ENCODE measurements at regions not wholly inside any gene's neighbourhood (a gene's known extent, or its start where the extent isn't known, plus 50 kb on each side); places are given as distances from the start of the nearest gene placed in this dataset.

- 94 to 95% methylated on average over 16 of the region's 16 CpGs for WGBS, 2 experiments
- Histone ChIP-seq H3K4me1 (ENCODE audit: control insufficient read depth, insufficient read depth, low read length) (no peaks in the 10 kb centered on the region), H3K9me3 (ENCODE audit: control insufficient read depth, low read length) (no peaks in the 10 kb centered on the region), H3K36me3 (ENCODE audit: control insufficient read depth, insufficient read depth, low read length) (no peaks in the 10 kb centered on the region), H3K27ac (ENCODE audit: insufficient read depth, low read depth, low read length, poor library complexity, severe bottlenecking) (no peak overlapping the region), H3K4me3 (ENCODE audit: insufficient read depth, low read depth, low read length) (no peak overlapping the region), H3K27me3 (ENCODE audit: control insufficient read depth, insufficient read depth, low read length, poor library complexity, severe bottlenecking) (no peaks in the 10 kb centered on the region)
Observed at GRCh38 chr4:3343358-3343757, 50.5 kb downstream of the RGS12 start.

DNA sequence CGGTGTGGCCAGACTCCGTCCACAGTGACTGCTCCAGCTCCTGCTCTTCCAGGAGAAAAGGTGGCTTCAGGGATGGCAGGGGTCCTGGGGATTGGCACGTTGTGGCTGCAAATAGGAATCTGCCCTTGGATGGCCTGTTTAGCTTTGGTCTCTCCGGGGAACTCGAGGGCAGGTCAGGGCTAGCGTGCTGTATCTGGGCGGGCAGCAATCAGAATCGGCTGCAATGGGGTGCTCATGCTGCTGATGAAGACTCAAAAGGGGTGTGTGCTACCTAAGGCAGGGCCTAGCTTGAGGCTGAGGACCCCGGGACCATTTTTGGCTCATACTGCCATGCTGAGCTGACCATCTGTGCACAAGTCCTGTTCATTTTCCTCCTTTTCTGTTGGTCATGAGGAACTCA, 51.3 kb downstream of the RGS12 start:
- no peak overlapping the region for H3K4me3 ChIP-seq (ENCODE audit: insufficient read depth, low read depth, low read length)
- H3K9me3 ChIP-seq (ENCODE audit: control insufficient read depth, low read length) = no peaks in the 10 kb centered on the region
- H3K4me1 ChIP-seq (ENCODE audit: control insufficient read depth, insufficient read depth, low read length) = no peaks in the 10 kb centered on the region
- H3K27ac ChIP-seq (ENCODE audit: insufficient read depth, low read depth, low read length, poor library complexity, severe bottlenecking) = no peak overlapping the region
- 86 to 89% methylated on average over 9 of the region's 9 CpGs for WGBS, 2 experiments
- H3K36me3 ChIP-seq (ENCODE audit: control insufficient read depth, insufficient read depth, low read length) = no peaks in the 10 kb centered on the region
- H3K27me3 ChIP-seq (ENCODE audit: control insufficient read depth, insufficient read depth, low read length, poor library complexity, severe bottlenecking) = no peaks in the 10 kb centered on the region

GRCh38 chr4:3344596-3344995, 51.8 kb downstream of the RGS12 start:
- no peaks in the 10 kb centered on the region for H3K27me3 ChIP-seq (ENCODE audit: control insufficient read depth, insufficient read depth, low read length, poor library complexity, severe bottlenecking)
- no peak overlapping the region for H3K27ac ChIP-seq (ENCODE audit: insufficient read depth, low read depth, low read length, poor library complexity, severe bottlenecking)
- H3K36me3 ChIP-seq (ENCODE audit: control insufficient read depth, insufficient read depth, low read length) = no peaks in the 10 kb centered on the region
- no peak overlapping the region for H3K4me3 ChIP-seq (ENCODE audit: insufficient read depth, low read depth, low read length)
- H3K4me1 ChIP-seq (ENCODE audit: control insufficient read depth, insufficient read depth, low read length) = no peaks in the 10 kb centered on the region
- WGBS, 2 experiments = 94 to 95% methylated on average over 4 of the region's 4 CpGs
- no peaks in the 10 kb centered on the region for H3K9me3 ChIP-seq (ENCODE audit: control insufficient read depth, low read length)

GRCh38 chr4:3345384-3345783, 52.6 kb downstream of the RGS12 start:
- Histone ChIP-seq H3K36me3 (ENCODE audit: control insufficient read depth, insufficient read depth, low read length) (no peaks in the 10 kb centered on the region), H3K27ac (ENCODE audit: insufficient read depth, low read depth, low read length, poor library complexity, severe bottlenecking) (no peak overlapping the region), H3K4me1 (ENCODE audit: control insufficient read depth, insufficient read depth, low read length) (no peaks in the 10 kb centered on the region), H3K27me3 (ENCODE audit: control insufficient read depth, insufficient read depth, low read length, poor library complexity, severe bottlenecking) (no peaks in the 10 kb centered on the region), H3K9me3 (ENCODE audit: control insufficient read depth, low read length) (no peaks in the 10 kb centered on the region), H3K4me3 (ENCODE audit: insufficient read depth, low read depth, low read length) (no peak overlapping the region)
- WGBS, 2 experiments = 95 to 97% methylated on average over 5 of the region's 5 CpGs

DNA sequence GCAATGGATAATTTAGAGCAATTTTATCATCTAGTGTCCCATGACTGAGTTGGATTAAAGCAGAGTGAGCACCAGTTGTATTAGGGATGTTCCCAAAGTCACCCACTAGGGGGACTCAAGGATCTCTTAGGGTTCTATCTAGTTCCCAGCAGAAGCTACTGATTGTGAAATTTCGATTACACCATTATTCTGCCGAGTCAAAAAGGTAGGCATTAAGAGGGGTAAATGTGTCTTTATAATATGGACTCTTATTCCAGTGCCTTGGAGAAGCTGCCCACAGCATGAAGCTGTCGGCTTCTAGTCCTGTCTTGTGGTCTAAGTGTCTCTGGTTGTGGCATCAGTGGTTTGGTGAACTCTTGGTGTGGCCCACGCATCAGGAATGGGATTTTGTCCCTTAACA, 53.3 kb downstream of the RGS12 start:
- Histone ChIP-seq H3K9me3 (ENCODE audit: control insufficient read depth, low read length) (no peaks in the 10 kb centered on the region), H3K36me3 (ENCODE audit: control insufficient read depth, insufficient read depth, low read length) (no peaks in the 10 kb centered on the region), H3K4me1 (ENCODE audit: control insufficient read depth, insufficient read depth, low read length) (no peaks in the 10 kb centered on the region), H3K27ac (ENCODE audit: insufficient read depth, low read depth, low read length, poor library complexity, severe bottlenecking) (no peak overlapping the region), H3K27me3 (ENCODE audit: control insufficient read depth, insufficient read depth, low read length, poor library complexity, severe bottlenecking) (no peaks in the 10 kb centered on the region), H3K4me3 (ENCODE audit: insufficient read depth, low read depth, low read length) (no peak overlapping the region)
- WGBS, 2 experiments = 91 to 97% methylated on average over 4 of the region's 4 CpGs

DNA sequence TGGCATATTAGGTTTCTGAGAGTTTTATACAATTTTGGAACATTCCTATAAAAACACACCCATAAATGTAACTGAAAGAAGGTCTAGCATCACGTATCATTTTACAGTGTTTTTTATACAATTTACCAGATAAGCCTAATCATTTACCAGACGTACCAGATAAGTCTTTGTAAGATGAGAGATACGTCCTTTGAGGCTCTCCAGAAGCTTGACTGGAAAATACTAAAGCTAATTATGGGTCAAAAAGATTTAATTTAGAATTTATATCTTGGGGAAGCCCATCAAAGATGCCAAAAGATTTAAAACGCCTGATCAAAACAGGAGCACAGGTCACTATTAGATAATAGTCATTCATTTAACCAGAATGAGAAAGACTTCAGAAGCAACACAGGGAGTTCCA, 55.0 kb downstream of the RGS12 start:
- no peaks in the 10 kb centered on the region for H3K9me3 ChIP-seq (ENCODE audit: control insufficient read depth, low read length)
- H3K4me3 ChIP-seq (ENCODE audit: insufficient read depth, low read depth, low read length) = no peak overlapping the region
- H3K4me1 ChIP-seq (ENCODE audit: control insufficient read depth, insufficient read depth, low read length) = no peaks in the 10 kb centered on the region
- WGBS, 2 experiments = 91% methylated on average over 4 of the region's 4 CpGs
- H3K27ac ChIP-seq (ENCODE audit: insufficient read depth, low read depth, low read length, poor library complexity, severe bottlenecking) = no peak overlapping the region
- H3K27me3 ChIP-seq (ENCODE audit: control insufficient read depth, insufficient read depth, low read length, poor library complexity, severe bottlenecking) = no peaks in the 10 kb centered on the region
- no peaks in the 10 kb centered on the region for H3K36me3 ChIP-seq (ENCODE audit: control insufficient read depth, insufficient read depth, low read length)

DNA sequence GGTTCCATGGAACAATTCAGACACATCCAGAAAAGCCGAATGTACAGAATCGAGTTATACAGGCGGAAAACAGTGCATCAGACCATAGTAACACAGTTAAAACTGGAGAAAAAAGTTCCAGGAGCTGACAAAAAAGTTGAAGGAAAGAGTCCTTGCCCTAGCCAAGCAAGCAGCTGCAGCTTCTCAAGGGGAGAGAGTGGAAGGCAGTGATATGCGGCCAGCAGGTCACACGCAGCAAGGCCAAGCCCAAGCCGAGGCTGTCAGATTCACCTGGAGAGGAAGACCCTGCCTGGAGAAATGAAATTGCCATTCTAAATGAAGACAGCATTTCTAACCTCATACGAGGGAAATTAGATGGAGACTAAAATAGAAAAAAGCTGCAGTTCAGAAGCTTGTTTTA, 55.8 kb downstream of the RGS12 start:
- Histone ChIP-seq H3K4me1 (ENCODE audit: control insufficient read depth, insufficient read depth, low read length) (no peaks in the 10 kb centered on the region), H3K27ac (ENCODE audit: insufficient read depth, low read depth, low read length, poor library complexity, severe bottlenecking) (no peak overlapping the region), H3K36me3 (ENCODE audit: control insufficient read depth, insufficient read depth, low read length) (no peaks in the 10 kb centered on the region), H3K9me3 (ENCODE audit: control insufficient read depth, low read length) (no peaks in the 10 kb centered on the region), H3K27me3 (ENCODE audit: control insufficient read depth, insufficient read depth, low read length, poor library complexity, severe bottlenecking) (no peaks in the 10 kb centered on the region), H3K4me3 (ENCODE audit: insufficient read depth, low read depth, low read length) (no peak overlapping the region)
- 82 to 85% methylated on average over 7 of the region's 7 CpGs for WGBS, 2 experiments

DNA sequence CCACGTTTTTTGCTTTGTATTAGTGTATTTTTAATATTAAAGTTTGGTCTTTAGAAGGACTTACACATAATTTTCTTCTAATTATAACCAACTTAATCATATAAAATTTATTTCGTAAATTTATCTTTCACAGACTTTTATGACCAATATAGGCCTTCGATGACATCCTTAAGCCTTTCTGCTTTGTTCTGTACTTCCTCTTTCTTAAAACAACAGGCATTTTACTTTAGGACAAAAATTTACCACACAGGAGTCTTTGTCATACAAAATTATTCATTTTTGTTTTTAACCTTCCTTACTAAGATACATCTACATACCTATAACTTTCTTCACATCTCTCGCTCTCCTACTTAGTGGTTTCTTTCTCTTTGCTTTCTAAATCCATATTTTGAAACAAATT, 56.3 kb downstream of the RGS12 start:
- 83 to 87% methylated on average over 3 to 4 of the region's 4 CpGs for WGBS, 2 experiments
- Histone ChIP-seq H3K27ac (ENCODE audit: insufficient read depth, low read depth, low read length, poor library complexity, severe bottlenecking) (no peak overlapping the region), H3K4me3 (ENCODE audit: insufficient read depth, low read depth, low read length) (no peak overlapping the region), H3K36me3 (ENCODE audit: control insufficient read depth, insufficient read depth, low read length) (no peaks in the 10 kb centered on the region), H3K27me3 (ENCODE audit: control insufficient read depth, insufficient read depth, low read length, poor library complexity, severe bottlenecking) (no peaks in the 10 kb centered on the region), H3K9me3 (ENCODE audit: control insufficient read depth, low read length) (no peaks in the 10 kb centered on the region), H3K4me1 (ENCODE audit: control insufficient read depth, insufficient read depth, low read length) (no peaks in the 10 kb centered on the region)

DNA sequence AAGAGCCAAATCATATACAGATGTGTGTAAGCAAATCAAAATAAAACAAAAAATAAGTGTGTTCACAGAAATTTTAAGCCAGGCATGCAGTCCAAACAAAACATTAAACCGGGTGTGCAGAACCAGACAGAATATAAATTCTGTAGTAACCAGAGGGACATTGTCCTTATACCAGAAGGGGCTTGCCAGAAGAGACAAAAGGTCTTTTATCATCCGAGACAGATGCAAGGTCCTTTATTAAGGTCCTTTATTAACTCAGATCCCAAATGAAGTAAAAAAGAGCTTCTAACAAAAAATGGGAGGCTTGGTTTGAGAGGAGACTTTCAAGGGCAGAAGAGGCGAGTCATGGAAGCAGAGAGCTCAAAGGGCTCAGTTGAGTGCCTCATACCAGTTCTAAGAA, 59.2 kb downstream of the RGS12 start:
- no peaks in the 10 kb centered on the region for H3K27me3 ChIP-seq (ENCODE audit: control insufficient read depth, insufficient read depth, low read length, poor library complexity, severe bottlenecking)
- 95% methylated on average over 3 of the region's 3 CpGs for WGBS, 2 experiments
- no peaks in the 10 kb centered on the region for H3K36me3 ChIP-seq (ENCODE audit: control insufficient read depth, insufficient read depth, low read length)
- H3K4me3 ChIP-seq (ENCODE audit: insufficient read depth, low read depth, low read length) = no peak overlapping the region
- H3K4me1 ChIP-seq (ENCODE audit: control insufficient read depth, insufficient read depth, low read length) = no peaks in the 10 kb centered on the region
- H3K27ac ChIP-seq (ENCODE audit: insufficient read depth, low read depth, low read length, poor library complexity, severe bottlenecking) = no peak overlapping the region
- H3K9me3 ChIP-seq (ENCODE audit: control insufficient read depth, low read length) = no peaks in the 10 kb centered on the region

- H3K27ac ChIP-seq (ENCODE audit: insufficient read depth, low read depth, low read length, poor library complexity, severe bottlenecking) = no peak overlapping the region
- no peaks in the 10 kb centered on the region for H3K36me3 ChIP-seq (ENCODE audit: control insufficient read depth, insufficient read depth, low read length)
- no peaks in the 10 kb centered on the region for H3K27me3 ChIP-seq (ENCODE audit: control insufficient read depth, insufficient read depth, low read length, poor library complexity, severe bottlenecking)
- WGBS, 2 experiments = 94 to 95% methylated on average over 5 of the region's 5 CpGs
- H3K9me3 ChIP-seq (ENCODE audit: control insufficient read depth, low read length) = no peaks in the 10 kb centered on the region
- H3K4me3 ChIP-seq (ENCODE audit: insufficient read depth, low read depth, low read length) = no peak overlapping the region
- H3K4me1 ChIP-seq (ENCODE audit: control insufficient read depth, insufficient read depth, low read length) = no peaks in the 10 kb centered on the region
Observed at GRCh38 chr4:3352505-3352904, 59.7 kb downstream of the RGS12 start.

GRCh38 chr4:3352941-3353594, 60.2 kb downstream of the RGS12 start:
- no peaks in the 10 kb centered on the region for H3K36me3 ChIP-seq (ENCODE audit: control insufficient read depth, insufficient read depth, low read length)
- H3K9me3 ChIP-seq (ENCODE audit: control insufficient read depth, low read length) = no peaks in the 10 kb centered on the region
- 97% methylated on average over 14 of the region's 14 CpGs for WGBS, 2 experiments
- H3K27me3 ChIP-seq (ENCODE audit: control insufficient read depth, insufficient read depth, low read length, poor library complexity, severe bottlenecking) = no peaks in the 10 kb centered on the region
- no peak overlapping the region for H3K4me3 ChIP-seq (ENCODE audit: insufficient read depth, low read depth, low read length)
- H3K27ac ChIP-seq (ENCODE audit: insufficient read depth, low read depth, low read length, poor library complexity, severe bottlenecking) = no peak overlapping the region
- H3K4me1 ChIP-seq (ENCODE audit: control insufficient read depth, insufficient read depth, low read length) = no peaks in the 10 kb centered on the region

Measured in ectodermal cell (in vitro differentiated cells).